ENCODE measurements at regions not wholly inside any gene's neighbourhood (a gene's known extent, or its start where the extent isn't known, plus 50 kb on each side); places are given as distances from the start of the nearest gene placed in this dataset.
"Not testable (repeated sequence)": the region's sequence is repeated elsewhere in the genome, so short reads cannot be mapped to it uniquely, and the experiment has no call there.

DNA sequence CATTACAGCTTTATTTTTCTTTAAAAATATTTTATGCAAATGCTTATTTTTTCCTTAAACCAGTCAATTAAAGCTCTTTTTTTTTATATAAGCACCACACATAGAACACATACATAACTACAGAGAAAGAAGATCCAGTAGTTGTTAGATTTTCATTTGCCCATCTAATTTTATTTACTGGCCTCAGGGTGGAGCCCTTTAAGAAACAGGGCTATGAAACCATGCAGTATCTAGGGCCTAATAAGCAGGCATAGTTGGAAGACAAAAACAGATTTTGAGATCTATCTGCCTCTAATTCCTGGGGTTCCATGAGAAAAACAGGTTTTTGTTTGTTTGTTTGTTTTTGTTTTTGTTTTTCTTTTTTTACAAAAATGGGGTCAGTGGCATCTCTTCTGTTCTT lies 120.6 kb downstream of the BCHE start:
- no peak for DNase-seq

DNA sequence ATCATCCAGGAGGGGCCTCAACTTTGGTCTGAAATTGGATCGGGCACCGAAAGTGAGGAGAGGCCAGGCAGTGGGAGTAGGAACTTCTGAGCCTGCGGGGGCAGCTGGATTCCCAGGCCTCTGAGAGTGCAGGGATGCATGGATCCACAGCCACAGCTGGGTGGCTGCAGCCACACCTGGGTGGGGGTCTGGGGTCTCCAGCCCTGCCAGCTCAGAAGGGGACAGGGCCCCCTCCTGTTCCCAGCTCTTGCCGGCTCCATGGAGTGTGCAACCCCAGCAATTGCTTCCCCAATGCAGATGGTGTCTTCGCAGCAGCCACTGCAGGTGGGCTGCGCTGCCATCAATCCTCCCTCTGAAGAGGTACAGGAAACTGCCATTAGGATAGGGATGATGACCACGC lies 123.7 kb downstream of the BCHE start:
- no peak for DNase-seq

DNA sequence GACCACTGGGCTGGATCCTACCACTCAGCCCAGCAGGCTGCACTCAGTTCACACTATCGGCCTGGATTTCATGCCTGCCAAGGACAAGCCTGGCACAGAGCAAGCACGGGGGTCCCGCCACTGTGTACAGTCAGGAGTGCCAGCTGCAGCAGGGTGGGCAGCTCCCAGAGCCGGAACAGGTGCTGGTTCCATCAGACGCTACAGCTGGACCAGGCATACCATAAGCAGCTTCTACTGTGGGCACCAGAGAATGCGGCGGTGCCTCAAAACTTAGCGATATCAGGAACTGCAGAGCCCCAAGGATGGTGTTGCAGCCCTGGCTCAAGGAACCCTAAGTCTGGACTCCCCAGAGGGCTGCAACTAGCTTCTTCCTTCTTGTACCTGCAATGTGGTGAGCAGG lies 124.8 kb downstream of the BCHE start:
- no peak for DNase-seq

DNA sequence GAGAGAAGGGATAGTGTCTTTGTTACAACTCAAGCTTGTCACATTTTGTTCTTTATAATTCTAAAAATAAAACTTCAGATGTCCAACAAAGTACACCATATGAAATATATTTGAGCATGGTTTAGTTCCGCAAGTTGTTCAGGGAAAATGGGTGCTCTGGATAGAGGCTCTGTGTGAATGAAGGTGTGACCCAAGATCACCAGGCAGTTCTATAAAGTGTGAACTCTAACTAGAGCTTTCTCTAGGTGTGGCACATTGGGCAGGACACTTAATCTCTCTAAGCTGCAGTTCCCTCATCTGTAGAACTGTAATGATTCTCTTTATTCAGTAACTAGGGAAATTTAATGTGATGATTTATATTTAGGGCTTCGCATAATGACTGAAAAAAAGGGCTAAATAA lies 139.3 kb downstream of the BCHE start:
- DNase-seq = no peak

DNA sequence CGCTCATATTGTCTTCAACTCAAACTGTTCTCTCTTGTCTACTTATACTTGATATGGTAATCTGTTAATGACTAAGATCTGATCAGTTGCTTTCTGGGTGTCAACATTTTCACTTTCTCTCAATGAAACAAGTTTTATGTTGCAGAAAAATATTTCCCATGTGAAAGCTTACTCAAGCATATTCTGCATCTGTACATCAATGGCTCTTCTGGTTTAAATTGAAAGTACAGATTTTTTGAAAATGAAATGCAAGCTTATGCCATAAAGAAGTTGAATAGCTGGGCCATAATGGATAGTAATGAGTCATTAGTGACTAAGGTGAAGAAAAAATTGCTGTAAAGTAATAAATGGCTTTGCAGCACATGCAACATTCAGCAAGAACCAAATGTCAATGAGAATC lies 140.7 kb downstream of the BCHE start:
- no peak for DNase-seq

DNA sequence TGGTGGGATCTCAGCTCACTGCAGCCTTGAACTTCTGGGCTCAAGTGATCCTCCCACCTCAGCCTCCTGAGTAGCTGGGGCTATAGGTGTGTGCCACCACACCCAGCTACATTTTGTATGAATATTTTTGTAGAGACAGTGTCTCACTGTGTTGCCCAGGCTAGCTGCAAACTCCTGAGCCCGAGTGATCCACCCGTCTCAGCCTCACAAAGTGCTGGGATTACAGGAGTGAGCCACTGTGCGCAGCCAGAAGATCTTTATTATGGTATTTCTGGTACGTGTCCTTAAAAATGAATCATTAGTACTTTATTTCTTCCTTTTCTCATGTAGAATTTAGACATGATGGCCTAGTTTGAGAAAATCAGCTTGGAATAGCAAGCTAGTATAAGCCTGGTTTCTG lies 153.3 kb downstream of the BCHE start:
- DNase-seq = no peak

DNA sequence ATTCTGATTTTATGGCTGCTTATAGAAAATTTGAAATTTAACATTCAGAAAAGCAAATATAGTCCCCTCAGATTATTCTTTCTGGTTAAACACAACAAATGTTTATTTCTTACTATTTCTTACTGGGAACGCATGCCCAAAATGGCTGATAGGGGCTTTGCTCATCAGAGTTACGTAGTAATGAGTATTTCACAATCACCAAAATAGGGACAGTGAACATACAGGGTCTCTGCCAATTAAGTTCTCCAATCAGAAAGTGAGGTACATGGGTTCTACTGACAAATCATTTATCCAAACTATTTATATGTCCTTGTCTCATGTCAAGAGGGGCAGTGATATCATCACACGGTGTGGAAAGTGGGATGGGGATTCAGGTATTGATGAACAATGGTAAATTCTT lies 154.5 kb downstream of the BCHE start:
- no peak for DNase-seq

DNA sequence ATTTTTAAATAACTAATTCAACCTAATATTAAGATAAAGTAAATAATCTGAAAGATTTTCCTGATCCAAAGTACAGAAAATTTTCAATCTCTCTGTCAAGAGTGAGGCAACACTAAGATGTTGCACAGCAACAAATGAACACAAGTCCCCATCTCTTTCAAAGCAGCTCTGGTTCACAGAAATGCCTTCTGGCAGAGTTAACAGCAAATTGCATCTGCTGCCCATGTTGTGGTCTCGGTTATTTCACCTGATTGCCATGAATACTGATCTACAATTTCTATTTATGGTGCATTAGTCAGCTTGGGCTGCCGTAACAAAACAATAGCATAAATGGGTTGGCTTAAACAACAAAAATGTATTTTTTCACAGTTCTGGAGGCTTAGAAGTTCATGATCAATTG lies 167.3 kb downstream of the BCHE start:
- DNase-seq = no peak

DNA sequence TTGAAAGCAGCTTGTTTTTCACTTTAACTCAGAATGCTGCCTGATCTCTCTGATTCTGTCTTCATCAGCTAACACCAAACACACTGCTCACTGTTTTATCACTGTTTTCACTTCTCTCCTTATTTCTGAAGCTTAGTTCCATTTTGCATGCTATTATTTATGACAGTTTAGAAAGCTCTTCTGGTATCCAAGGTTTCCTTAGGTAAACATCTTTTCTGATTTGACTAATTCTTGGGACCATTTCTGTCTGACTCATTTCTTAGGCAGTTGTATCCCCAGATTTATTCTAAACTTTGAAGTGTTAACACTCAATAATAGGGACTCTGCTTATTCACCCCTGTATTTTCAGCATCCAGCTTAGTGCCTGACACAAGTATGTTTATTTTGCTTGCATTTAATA lies 167.7 kb downstream of the BCHE start:
- no peak for DNase-seq

DNA sequence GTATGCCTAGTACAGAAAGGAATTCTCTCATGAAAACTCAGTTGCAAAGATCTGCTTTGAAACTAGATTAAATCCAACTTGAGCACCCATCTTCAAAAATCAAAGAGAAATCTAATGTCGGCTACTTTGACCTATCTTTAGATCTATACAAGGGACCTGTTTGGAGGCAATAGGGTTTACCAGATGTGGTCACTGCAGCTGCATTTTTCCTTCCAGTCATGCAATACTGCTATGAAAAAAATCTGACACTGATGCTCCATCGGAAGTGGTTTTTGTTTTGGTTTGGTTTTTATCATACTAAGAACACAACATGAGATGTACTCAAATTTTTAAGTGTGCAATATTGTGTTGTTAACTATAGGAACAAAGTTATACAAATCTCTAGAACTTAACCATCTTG lies 169.5 kb downstream of the BCHE start:
- DNase-seq = no peak

DNA sequence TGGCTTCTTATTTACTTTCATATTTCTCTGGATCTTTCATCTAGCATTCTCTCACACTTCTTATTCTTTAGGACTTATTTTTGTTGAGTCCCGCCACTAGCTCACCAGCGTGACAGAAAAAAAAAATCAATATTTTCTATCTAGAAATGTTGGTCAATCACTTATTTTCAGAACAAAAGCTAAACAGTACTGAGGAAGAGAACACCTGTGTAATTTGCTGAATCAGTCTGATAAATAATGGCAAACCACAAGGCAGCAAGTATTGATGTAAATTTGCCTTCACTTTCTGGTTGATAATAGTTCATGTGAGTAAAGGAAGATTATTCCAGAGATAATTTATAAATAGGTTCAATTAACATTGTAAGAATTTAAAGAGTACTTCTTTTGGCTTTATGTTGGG lies 179.2 kb downstream of the BCHE start:
- DNase-seq = no peak

DNA sequence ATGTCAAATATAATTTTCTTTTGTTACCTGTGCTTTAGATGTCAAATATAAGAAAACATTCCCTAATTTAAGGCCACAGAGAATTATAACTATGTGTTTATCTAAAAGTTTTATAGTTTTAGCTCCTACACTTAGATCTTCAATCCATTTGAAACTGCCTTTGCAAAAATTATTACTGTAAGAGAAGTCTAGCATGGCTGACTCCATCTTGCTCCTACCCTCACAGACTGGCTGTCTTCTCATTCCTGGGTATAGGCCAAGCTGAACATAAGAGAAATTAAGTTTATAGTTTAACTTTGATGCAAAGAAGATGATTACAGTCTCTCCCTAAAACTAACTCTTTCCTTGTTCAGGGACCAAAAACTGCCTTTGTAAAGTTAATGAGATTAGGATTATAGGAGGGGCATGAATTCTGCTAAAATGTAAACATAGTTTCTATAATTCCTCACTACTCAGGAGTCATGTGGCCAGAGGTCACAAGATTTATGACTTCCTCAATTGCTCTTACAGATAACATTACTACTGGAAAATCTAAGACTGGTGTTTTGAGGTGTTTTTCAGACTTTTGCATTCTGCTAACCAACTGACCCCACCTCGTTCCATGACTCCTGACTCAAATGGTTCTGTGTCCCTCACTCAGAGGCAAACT lies 184.0 kb downstream of the BCHE start:
- no peak for DNase-seq

DNA sequence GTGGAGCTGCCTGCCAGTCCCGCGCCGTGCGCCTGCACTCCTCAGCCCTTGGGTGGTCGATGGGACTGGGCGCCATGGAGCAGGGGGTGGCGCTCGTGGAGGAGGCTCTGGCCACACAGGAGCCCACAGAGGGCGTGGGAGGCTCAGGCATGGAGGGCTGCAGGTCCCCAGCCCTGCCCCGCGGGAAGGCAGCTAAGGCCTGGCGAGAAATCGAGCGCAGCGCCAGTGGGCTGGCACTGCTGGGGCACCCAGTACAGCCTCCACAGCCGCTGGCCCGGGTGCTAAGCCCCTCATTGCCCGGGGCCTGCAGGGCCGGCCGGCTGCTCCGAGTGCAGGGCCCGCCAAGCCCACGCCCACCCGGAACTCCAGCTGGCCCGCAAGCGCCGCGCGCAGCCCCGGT lies 187.9 kb downstream of the BCHE start:
- not testable (repeated sequence) for DNase-seq

DNA sequence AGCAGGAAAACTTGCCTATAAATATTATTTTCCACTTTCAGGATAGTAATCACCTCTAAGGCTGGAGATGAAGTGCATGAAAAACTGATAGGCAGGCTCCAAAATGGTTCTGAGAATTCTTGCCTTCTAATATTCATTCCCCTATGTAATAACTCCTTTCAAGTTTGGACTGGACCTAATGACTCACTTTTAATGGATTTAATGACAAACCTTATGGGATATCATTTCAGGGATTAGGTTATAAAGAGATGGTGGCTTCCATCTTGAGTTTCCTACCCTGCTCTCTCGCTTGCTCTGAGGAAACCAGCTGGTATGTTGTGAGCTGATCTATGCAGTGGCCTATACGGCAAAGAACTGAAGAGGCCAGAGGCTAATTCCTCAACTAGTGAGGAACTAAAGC lies 192.0 kb downstream of the BCHE start:
- DNase-seq = no peak

DNA sequence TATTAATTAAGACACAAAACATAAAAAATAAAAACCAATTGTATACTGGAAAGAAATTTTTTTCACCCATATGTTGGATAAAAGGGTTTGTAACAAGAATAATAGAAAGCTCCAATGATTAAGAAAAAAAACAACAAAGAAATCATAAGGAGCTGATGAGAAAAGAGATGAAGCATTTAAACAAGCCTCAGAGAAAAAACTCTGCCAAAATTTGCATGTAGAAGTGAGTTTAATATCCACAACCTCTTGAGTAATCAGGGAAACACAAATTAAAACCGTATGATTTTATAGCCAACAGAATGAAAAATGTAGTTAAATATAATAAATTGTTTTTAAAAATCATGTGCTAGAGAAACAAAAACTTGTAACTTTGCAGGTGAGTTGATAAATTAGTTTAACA lies 192.9 kb downstream of the BCHE start:
- DNase-seq = no peak

DNA sequence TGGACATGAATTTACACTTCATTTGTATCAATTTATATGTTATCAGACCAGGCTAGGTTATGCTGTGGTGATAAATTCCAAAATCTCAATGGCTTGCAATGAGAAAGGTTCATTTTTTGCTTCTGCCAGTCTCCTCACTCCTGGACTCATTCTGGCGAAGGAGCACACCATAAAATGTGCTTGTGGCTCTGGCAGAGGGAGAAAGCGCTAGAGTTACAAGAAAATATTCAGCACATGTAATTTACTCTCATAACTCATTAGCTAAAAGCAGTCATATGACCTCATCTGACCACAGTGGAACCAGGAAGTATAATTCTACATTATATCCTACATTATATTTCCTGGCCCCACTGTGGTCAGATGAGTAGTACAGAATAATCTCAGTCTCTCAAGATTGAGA lies 193.8 kb downstream of the BCHE start:
- no peak for DNase-seq

DNA sequence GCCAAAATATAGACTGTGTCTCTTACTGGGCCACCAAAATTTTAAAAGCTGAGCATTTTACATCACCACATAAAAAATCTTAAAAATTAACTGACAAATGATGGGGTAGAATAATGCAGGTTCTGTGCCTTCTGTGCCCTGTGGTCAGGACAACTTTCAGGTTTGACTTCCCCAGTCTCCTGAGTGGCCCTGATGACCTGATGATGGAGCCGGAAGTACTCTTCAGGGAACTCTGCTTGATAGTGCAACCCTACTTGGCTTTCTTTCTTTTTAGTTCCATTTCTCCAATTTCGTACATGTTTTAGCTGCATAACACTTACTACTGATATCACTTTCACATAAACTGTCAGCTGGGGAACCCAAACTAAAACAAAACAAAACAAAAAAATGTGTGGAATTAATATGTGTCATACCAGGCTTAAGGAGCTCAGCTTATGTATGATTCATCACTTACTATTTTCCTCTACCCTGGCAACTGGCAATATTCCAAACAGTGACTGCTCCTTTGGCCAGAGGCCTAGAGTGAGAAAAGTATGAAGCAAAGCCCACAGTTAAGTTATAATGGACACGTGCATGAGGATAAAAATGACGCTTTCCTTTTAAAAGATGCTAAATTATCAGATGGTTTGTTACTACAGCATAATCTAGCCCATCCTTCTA lies 194.3 kb downstream of the BCHE start:
- peak; percentile 20 for DNase-seq

DNA sequence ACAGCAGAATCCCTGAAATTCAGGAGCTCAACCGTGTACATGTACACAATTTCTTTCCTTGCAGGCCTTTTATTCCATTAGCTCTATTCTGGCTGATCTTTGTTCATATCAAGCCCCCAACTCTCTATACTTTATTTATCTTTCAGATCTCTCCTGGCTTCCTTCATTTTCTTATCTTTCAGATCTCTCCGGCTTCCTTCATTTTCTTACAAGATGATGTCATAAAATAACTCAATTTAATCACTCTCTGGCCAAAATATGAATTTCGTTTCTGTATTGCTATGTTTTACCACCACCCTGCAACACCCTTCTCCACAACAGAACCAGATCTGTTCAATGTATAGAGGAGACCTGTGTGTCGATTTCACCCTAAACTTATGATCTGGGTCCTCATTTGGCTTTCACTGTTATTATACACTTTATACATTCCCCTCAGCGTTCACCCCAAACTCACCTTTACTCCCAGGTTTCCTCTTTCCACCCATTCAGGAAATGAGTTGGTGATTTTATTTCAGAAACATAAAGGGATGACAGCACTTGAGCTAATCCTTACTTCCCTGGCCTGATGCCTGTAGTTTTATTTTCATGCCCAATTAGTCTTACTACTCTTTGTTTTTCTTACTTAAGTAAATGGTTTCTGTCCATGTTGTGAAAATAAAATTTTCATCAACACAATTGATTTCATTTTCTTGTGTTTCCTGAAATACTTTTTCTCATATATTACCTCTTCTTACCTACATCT lies 195.5 kb downstream of the BCHE start:
- no peak for DNase-seq

DNA sequence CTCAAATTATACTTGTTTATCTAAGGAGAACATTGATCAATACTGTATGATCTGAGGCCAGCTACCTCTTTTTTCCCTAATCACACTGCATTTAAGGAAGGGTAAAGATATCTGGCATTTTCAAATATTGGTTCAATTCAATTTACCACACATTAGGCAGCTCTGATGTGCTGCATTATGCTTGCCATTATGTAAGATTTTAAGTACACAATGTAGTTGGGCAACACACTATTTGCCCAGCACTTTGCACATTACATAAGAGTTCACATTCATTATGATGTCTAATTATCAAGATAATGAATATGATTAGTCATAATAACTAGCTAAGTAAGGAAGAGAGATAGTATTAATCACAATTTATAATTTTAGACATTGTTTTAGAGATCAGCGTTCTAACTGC lies 196.3 kb downstream of the BCHE start:
- DNase-seq = no peak

DNA sequence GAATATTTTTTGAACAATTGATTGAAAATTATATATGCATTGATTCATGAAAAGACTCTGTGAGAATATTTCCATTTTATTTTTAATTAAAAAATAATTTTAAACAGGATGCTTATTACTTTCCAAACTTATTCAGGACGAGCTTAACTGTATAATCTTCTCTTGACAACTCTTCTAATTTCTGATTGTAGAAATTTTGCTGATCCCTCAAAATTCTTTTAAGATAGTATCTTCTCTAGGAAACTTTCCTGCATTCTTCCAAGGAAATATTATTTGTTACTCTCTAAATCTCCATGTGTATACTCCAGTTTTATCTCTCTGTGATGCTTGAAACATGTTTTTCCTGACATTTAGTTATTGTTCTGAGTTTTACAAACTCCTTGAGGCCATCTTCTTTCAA lies 197.2 kb downstream of the BCHE start:
- no peak for DNase-seq

DNA sequence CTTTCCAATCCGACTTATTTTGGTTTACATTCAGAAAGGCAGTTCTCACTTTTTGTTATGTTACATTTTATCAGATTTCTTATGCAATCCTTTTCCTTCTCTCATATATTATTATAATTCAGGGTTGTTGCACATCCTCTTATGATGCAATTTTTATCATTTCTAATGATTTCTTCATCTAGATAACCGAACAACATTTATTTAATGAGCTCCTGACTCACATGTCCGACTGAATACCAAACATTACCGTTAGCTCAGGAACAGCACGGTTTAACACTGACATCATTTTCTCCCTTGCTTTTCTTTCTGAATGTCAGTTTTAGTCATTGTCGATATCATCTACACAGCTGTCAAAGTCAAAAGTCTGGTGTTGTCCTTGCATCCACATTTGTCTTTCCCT lies 199.2 kb downstream of the BCHE start:
- no peak for DNase-seq

DNA sequence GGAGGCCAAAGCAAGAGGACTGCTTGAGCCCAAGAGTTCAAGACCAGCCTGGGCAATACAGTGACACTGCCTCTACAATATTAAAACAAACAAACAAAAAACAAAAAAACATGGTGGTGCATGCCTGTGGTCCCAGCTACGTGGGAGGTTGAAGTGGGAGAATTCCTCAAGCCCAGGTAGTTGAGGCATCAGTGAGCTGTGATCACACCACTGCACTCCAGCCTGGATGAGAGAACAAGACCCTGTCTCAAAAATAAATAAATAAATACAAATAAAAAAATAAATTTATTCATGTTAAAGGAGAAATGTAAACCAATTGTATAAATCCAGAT lies 200.6 kb downstream of the BCHE start:
- no peak for DNase-seq

DNA sequence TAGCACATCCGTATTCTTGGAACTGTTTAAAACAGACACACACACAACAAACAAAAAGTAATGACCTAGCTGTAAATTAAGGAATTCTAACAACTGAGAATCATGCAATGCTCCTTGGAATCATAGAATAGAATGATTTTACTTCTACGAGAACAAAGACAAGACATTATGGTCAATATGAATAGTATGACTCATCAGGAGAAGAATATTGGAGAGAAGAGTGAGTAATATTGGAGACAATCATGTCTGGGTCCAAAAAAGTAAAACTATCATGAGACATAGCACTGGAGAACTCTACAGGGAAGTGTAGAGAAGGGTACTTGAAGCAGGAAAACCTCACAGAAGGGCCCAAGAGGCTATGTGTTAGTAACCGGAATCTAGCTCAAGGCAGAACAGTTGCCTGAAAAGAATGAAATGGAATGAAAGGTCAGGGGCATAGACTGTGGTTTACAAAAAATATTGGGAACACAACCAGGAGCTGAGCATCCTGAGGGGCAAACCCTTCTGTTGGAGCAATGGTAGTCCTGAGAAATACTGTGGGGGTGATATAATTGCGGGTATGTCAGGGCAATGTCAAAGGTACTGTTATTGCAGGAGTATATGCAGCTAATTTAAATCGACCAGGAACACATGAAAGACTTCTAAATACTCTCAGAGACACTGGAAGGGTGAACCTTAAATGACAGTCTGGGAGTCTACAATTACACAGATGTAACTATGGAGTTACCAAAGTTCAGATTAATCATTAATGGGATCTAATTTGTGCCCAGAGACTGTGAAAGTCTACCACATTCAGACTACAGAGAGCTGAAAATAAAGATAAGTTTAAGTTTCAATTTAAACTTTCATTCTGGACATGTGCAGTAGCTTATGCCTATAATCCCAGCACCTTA lies 201.2 kb downstream of the BCHE start:
- no peak for DNase-seq

All from left kidney (tissue), 1 donor.